ENCODE measurements at regions not wholly inside any gene's neighbourhood (a gene's known extent, or its start where the extent isn't known, plus 50 kb on each side); places are given as distances from the start of the nearest gene placed in this dataset.

GRCh38 chr5:13606051-13606450 is 338.4 kb downstream of the DNAH5 start:
- TF ChIP-seq, protein P1, sequence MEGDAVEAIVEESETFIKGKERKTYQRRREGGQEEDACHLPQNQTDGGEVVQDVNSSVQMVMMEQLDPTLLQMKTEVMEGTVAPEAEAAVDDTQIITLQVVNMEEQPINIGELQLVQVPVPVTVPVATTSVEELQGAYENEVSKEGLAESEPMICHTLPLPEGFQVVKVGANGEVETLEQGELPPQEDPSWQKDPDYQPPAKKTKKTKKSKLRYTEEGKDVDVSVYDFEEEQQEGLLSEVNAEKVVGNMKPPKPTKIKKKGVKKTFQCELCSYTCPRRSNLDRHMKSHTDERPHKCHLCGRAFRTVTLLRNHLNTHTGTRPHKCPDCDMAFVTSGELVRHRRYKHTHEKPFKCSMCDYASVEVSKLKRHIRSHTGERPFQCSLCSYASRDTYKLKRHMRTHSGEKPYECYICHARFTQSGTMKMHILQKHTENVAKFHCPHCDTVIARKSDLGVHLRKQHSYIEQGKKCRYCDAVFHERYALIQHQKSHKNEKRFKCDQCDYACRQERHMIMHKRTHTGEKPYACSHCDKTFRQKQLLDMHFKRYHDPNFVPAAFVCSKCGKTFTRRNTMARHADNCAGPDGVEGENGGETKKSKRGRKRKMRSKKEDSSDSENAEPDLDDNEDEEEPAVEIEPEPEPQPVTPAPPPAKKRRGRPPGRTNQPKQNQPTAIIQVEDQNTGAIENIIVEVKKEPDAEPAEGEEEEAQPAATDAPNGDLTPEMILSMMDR (IDR thresholded peaks at IDR 0.05; ENCODE audit: low read depth, low read length) = no peak
- no peak for TF ChIP-seq POLR2A (IDR thresholded peaks at IDR 0.05; ENCODE audit: extremely low read depth, insufficient read length)
